Esophagus squamous epithelium (tissue), 5 donors: ENCODE measurements at regions not wholly inside any gene's neighbourhood (a gene's known extent, or its start where the extent isn't known, plus 50 kb on each side); places are given as distances from the start of the nearest gene placed in this dataset.

Experiments used
- DNase-seq: peaks from one replicate; lab custom pipeline; 2025; lab: John Stamatoyannopoulos, UW
- H3K27ac ChIP-seq, 4 donors: fragments of 200-600 bp; sonication (generic); one replicate each; pipeline ENCODE4 v1.5.1; 2016 to 2019; ENCODE audit warnings: mild to moderate bottlenecking in 1 of 4
- H3K27me3 ChIP-seq, 4 donors: fragments of 200-600 bp; sonication (generic); 1 replicate in 3 of 4; 2 replicates in 1 of 4; pipeline versions ENCODE4 v1.5.1 to v1.6.0; 2017 to 2021; ENCODE audit warnings: antibody characterized with exemption in 1 of 4
- H3K36me3 ChIP-seq, 3 donors: fragments of 200-600 bp; sonication (generic); one replicate each; pipeline ENCODE4 v1.5.1; 2016 to 2019
- H3K4me1 ChIP-seq, 3 donors: fragments of 200-600 bp; sonication (generic); one replicate each; pipeline ENCODE4 v1.5.1; 2017 to 2019
- H3K4me3 ChIP-seq, 4 donors: fragments of 200-600 bp; sonication (generic); 1 replicate in 3 of 4; 2 replicates in 1 of 4; pipeline ENCODE4 v1.5.1; 2016 to 2019; ENCODE audit warnings: mild to moderate bottlenecking in 2 of 4, moderate library complexity in 1 of 4
- H3K9me3 ChIP-seq, 3 donors: fragments of 200-600 bp; sonication (generic); one replicate each; pipeline ENCODE4 v1.5.1; 2016 to 2019
- POLR2A ChIP-seq, 4 donors: fragments of 450-650 bp; IDR thresholded peaks; one replicate each; pipeline ENCODE4 v1.6.1; 2017; ENCODE audit warnings: antibody characterized with exemption in 4 of 4, mild to moderate bottlenecking in 4 of 4, moderate library complexity in 3 of 4
- WGBS, 2 donors: methylation state at CpG; one replicate each; pipeline ENCODE4 v1.1.5; 2018; 5-methylcytosine and 5-hydroxymethylcytosine counted together
- intact Hi-C: fragments of 100-400 bp; cut with DNase I; formaldehyde crosslinking; loops from one replicate; pipeline ENCODE4 v1.15.0; 2022
- TF ChIP-seq, protein P1 (sequence below), 6 experiments: fragments of 450-650 bp in 4 of 6; fragments of 200-600 bp in 2 of 6; sonication (generic) in 2 of 6; IDR thresholded peaks; one replicate each; pipeline ENCODE4 v1.5.1; 2016 to 2019; ENCODE audit warnings: antibody characterized with exemption in 6 of 6, mild to moderate bottlenecking in 4 of 6, moderate library complexity in 4 of 6
- donor health status: DM: yes; HTN: yes; CAD: no.

DNA sequence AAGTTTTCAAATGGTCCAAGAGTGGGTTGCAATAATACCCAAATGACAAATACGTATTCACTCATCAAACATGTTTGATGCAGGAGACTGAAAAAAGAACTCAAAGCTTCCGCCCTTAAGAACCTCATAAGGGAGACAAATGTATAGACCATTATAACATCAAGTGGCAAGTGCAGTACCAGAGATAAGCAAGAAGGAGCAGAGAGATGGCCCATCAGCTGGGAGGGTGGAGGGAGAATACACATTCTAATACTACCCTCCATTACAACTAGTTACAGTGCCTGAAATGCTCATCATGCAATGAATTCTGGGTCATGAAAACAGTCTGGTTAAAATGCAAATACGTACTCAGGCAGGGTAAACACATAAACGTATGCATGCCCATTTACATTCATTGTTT is 304.0 kb downstream of the SHQ1 start:
- Histone ChIP-seq H3K27ac (no peak overlapping the region), H3K27me3 (no peaks in the 10 kb centered on the region), H3K4me1 (no peaks in the 10 kb centered on the region), H3K9me3 (no peaks in the 10 kb centered on the region), H3K4me3 (no peak overlapping the region), H3K36me3 (no peaks in the 10 kb centered on the region)
- TF ChIP-seq, protein P1, sequence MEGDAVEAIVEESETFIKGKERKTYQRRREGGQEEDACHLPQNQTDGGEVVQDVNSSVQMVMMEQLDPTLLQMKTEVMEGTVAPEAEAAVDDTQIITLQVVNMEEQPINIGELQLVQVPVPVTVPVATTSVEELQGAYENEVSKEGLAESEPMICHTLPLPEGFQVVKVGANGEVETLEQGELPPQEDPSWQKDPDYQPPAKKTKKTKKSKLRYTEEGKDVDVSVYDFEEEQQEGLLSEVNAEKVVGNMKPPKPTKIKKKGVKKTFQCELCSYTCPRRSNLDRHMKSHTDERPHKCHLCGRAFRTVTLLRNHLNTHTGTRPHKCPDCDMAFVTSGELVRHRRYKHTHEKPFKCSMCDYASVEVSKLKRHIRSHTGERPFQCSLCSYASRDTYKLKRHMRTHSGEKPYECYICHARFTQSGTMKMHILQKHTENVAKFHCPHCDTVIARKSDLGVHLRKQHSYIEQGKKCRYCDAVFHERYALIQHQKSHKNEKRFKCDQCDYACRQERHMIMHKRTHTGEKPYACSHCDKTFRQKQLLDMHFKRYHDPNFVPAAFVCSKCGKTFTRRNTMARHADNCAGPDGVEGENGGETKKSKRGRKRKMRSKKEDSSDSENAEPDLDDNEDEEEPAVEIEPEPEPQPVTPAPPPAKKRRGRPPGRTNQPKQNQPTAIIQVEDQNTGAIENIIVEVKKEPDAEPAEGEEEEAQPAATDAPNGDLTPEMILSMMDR (IDR thresholded peaks at IDR 0.05): no peak
- no peak for TF ChIP-seq POLR2A (IDR thresholded peaks at IDR 0.05)
- WGBS, 2 donors: 71 to 76% methylated on average over 4 of the region's 4 CpGs
- no peak for DNase-seq
- intact Hi-C loops: no loop called here

DNA sequence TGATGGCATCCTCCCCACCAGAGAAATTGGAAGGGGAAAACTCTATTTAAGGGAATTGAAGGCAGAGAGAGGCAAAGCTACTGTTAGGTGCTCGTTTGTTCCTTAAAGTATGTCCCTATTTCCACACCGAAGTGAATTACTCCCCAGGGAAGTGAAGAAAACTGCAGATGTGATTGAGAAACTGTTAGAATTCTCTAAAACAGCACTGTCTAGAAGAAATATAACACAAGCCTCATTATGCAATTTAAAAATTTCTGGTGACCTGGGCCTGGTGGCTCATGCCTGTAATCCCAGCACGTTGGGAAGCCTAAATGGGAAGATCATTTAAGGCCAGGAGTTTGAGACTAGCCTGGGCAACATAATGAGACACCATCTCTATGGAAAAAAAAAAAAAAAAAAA is 305.0 kb downstream of the SHQ1 start:
- no peaks in the 10 kb centered on the region for H3K9me3 ChIP-seq
- TF ChIP-seq, protein P1 (IDR thresholded peaks at IDR 0.05): no peak
- no peak for TF ChIP-seq POLR2A (IDR thresholded peaks at IDR 0.05)
- H3K4me1 ChIP-seq: peaks cover 0 to 2% (median 0%) of the 10 kb centered on the region in 3 donors
- no peaks in the 10 kb centered on the region for H3K27me3 ChIP-seq
- H3K36me3 ChIP-seq: no peaks in the 10 kb centered on the region
- no peak for DNase-seq
- intact Hi-C loops: no loop called here
- 69 to 81% methylated on average over 2 to 3 of the region's 3 CpGs for WGBS, 2 donors
- H3K27ac ChIP-seq: no peak overlapping the region
- H3K4me3 ChIP-seq: no peak overlapping the region

DNA sequence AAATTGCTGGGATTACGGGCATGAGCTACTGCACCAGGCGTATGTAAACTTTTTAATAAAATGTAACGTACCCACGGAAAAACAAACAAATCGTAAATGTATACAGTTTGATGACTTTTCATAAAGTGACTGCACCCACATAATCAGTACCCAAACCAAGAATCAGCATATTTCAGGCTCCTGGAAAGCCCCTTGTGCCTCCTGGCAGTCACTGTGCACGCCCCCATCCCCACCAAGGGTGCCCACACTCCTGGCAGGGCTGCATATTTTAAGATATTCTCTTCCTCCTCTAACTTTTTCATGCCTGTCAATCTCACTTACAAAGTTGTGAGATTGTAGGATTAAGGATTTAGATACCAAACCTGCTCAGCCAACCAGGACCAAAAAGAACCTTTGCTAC is 305.5 kb downstream of the SHQ1 start:
- WGBS, 2 donors: 79 to 90% methylated on average over 4 to 6 of the region's 6 CpGs
- no peak for DNase-seq
- Histone ChIP-seq H3K36me3 (no peaks in the 10 kb centered on the region), H3K4me1 (peaks cover 0 to 7% (median 0%) of the 10 kb centered on the region in 3 donors), H3K4me3 (no peak overlapping the region), H3K27me3 (no peaks in the 10 kb centered on the region), H3K27ac (no peak overlapping the region), H3K9me3 (no peaks in the 10 kb centered on the region)
- intact Hi-C loops: no loop called here
- TF ChIP-seq POLR2A (IDR thresholded peaks at IDR 0.05): no peak
- TF ChIP-seq, protein P1 (IDR thresholded peaks at IDR 0.05): no peak

DNA sequence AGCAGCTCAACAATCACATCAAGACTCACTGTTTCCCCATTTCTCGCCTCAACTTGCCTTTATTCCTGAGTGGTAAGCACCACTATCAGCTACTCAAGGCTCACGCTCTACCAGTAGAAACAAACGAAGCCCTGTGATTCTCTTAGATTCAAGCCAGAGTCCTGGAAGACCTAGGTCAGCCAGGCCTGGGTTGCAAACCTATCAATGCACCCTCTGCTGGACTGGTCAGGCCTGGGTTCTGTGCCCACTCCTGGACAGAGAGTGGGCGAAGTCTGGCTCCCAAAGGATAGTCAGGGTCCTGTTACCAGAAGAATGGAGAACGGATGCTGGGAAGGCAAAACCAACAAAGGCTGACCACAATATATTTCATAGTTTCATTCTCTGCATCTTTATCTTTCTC is 308.4 kb downstream of the SHQ1 start:
- Histone ChIP-seq H3K4me3 (no peak overlapping the region), H3K36me3 (no peaks in the 10 kb centered on the region), H3K9me3 (no peaks in the 10 kb centered on the region), H3K4me1 (peaks cover 0 to 7% (median 0%) of the 10 kb centered on the region in 3 donors), H3K27ac (no peak overlapping the region), H3K27me3 (no peaks in the 10 kb centered on the region)
- TF ChIP-seq, protein P1 (IDR thresholded peaks at IDR 0.05): no peak
- TF ChIP-seq POLR2A (IDR thresholded peaks at IDR 0.05): no peak
- intact Hi-C loops: no loop called here
- WGBS, 2 donors: 76 to 83% methylated on average over 4 to 5 of the region's 5 CpGs
- no peak for DNase-seq

DNA sequence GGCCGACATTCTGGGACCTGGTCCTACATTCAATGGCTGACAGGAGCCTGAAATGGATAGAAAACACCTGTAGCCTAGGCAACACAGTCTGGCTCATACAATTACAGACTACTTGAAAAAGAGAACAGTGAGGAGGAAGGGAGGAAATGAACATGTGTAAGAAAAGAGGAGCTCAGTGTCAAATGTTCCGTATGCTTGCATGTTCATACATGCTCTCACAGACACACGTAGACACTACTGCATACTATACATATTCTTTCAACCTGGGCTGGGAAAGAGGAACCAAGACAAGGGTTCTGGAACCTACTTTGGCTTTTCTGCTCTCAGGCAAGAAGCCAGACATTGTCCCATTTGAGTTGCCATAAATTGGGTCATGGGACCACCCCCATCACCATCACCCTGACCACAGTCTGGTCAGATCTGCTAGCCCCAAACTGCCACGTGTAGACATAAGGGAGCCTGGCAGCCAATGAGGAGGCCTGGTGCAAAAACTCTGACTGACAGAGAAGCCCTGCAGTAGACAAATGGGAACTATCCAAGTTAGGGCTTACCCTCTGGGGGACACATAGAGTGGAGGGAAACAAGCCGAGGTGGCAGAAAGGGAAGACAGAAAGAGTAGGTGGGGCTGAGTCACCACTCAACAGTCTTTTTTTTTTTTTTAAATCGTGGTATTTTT is 310.0 kb downstream of the SHQ1 start:
- no peak for TF ChIP-seq POLR2A (IDR thresholded peaks at IDR 0.05)
- TF ChIP-seq, protein P1 (IDR thresholded peaks at IDR 0.05): no peak
- H3K9me3 ChIP-seq: no peaks in the 10 kb centered on the region
- intact Hi-C loops: no loop called here
- H3K4me3 ChIP-seq: no peak overlapping the region
- H3K27me3 ChIP-seq: no peaks in the 10 kb centered on the region
- WGBS, 2 donors: 26 to 32% methylated on average over 5 of the region's 6 CpGs
- H3K27ac ChIP-seq: no peak overlapping the region
- no peaks in the 10 kb centered on the region for H3K36me3 ChIP-seq
- peaks cover 0 to 7% (median 0%) of the 10 kb centered on the region in 3 donors for H3K4me1 ChIP-seq
- DNase-seq: no peak
